NT2/D1 (cell line): ENCODE measurements at regions not wholly inside any gene's neighbourhood (a gene's known extent, or its start where the extent isn't known, plus 50 kb on each side); places are given as distances from the start of the nearest gene placed in this dataset.

Experiments used
- SUZ12 ChIP-seq: IDR thresholded peaks from 2 replicates; pipeline ENCODE4 v1.6.1; 2011; ENCODE audit not compliant: insufficient read length, insufficient read depth; ENCODE audit errors: extremely low read depth
- YY1 ChIP-seq: IDR thresholded peaks from 2 replicates; pipeline ENCODE4 v1.6.1; 2011; ENCODE audit not compliant: insufficient read length, insufficient read depth
- ZNF274 ChIP-seq: IDR thresholded peaks from 2 replicates; pipeline ENCODE4 v1.6.1; 2011; ENCODE audit warnings: mild to moderate bottlenecking, low read depth, low read length

GRCh38 chr1:216854836-216855484 is 131.7 kb upstream of the ESRRG start:
- TF ChIP-seq YY1 (no peak), ZNF274 (no peak), SUZ12 (no peak)
